Osteocyte (in vitro differentiated cells): ENCODE measurements at regions not wholly inside any gene's neighbourhood (a gene's known extent, or its start where the extent isn't known, plus 50 kb on each side); places are given as distances from the start of the nearest gene placed in this dataset.

Experiments used
- DNase-seq: peaks from one replicate; pipeline ENCODE4 v3.0.0; 2021; ENCODE audit warnings: mixed read lengths; ENCODE audit not compliant: unreplicated experiment; ENCODE audit errors: extremely low spot score
- H3K27ac Mint-ChIP-seq: one replicate; pipeline ENCODE4 v1.8.0; 2021; ENCODE audit warnings: mild to moderate bottlenecking, mixed read lengths; ENCODE audit not compliant: unreplicated experiment
- H3K27me3 Mint-ChIP-seq: one replicate; pipeline ENCODE4 v1.8.0; 2021; ENCODE audit warnings: mixed read lengths; ENCODE audit not compliant: unreplicated experiment
- H3K36me3 Mint-ChIP-seq: one replicate; pipeline ENCODE4 v1.8.0; 2021; ENCODE audit warnings: mixed read lengths; ENCODE audit not compliant: unreplicated experiment
- H3K4me1 Mint-ChIP-seq: one replicate; pipeline ENCODE4 v1.8.0; 2021; ENCODE audit warnings: mixed read lengths; ENCODE audit not compliant: unreplicated experiment
- H3K4me3 Mint-ChIP-seq: one replicate; pipeline ENCODE4 v1.8.0; 2021; ENCODE audit warnings: mild to moderate bottlenecking, moderate library complexity, mixed read lengths; ENCODE audit not compliant: unreplicated experiment
- H3K9me3 Mint-ChIP-seq: one replicate; pipeline ENCODE4 v1.8.0; 2021; ENCODE audit warnings: mixed read lengths; ENCODE audit not compliant: unreplicated experiment
- TF ChIP-seq, protein P1 (sequence below): fragments of 200-600 bp; sonication (generic); IDR thresholded peaks from 2 replicates; pipeline ENCODE4 v1.5.0; 2021; ENCODE audit warnings: antibody characterized with exemption, mild to moderate bottlenecking, moderate library complexity

DNA sequence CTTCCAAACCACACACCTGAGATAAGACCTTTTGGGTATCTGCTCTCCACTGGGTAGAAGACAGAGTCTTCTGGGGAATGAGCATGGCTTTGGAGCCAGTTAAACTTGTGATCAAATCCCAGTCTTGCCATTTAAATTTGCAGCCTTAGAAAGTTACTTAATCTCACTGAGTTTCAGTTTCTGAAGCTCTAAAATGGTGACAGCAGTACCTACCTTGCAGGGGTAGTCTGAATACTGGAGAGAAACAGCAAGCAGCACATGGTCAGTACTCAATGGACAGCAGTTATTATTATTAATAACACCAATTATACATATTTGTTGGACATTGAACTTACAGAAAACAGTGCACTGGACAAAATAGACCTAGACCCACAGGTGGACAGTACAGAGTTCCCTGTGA, 260.9 kb downstream of the MAN2A1 start:
- H3K9me3 Mint-ChIP-seq: no peaks in the 10 kb centered on the region
- H3K27me3 Mint-ChIP-seq: no peaks in the 10 kb centered on the region
- peaks cover 13% of the 10 kb centered on the region for H3K4me1 Mint-ChIP-seq
- no peak for DNase-seq
- TF ChIP-seq, protein P1, sequence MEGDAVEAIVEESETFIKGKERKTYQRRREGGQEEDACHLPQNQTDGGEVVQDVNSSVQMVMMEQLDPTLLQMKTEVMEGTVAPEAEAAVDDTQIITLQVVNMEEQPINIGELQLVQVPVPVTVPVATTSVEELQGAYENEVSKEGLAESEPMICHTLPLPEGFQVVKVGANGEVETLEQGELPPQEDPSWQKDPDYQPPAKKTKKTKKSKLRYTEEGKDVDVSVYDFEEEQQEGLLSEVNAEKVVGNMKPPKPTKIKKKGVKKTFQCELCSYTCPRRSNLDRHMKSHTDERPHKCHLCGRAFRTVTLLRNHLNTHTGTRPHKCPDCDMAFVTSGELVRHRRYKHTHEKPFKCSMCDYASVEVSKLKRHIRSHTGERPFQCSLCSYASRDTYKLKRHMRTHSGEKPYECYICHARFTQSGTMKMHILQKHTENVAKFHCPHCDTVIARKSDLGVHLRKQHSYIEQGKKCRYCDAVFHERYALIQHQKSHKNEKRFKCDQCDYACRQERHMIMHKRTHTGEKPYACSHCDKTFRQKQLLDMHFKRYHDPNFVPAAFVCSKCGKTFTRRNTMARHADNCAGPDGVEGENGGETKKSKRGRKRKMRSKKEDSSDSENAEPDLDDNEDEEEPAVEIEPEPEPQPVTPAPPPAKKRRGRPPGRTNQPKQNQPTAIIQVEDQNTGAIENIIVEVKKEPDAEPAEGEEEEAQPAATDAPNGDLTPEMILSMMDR: no peak
- H3K4me3 Mint-ChIP-seq: no peak overlapping the region
- no peaks in the 10 kb centered on the region for H3K36me3 Mint-ChIP-seq
- H3K27ac Mint-ChIP-seq: no peak overlapping the region

DNA sequence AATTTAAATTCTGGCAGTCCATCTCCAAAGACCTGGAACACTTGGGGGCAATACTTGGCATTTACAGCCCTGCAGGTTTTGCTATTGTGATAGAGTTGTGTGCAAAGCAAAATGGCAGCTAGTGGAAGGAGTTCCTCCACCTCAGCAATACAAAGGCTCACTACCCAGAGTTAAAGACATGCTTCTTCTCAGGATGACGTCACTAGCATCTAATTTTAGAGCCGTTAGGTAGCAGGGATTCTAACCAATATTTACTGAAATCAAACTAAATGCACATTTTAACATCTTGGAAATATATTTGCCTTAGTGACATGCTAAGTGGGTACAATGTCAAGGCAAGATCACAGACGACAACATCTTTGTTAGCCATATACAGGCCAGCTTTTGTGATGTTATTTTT, 261.6 kb downstream of the MAN2A1 start:
- H3K27me3 Mint-ChIP-seq: no peaks in the 10 kb centered on the region
- no peak for DNase-seq
- no peaks in the 10 kb centered on the region for H3K36me3 Mint-ChIP-seq
- no peak overlapping the region for H3K27ac Mint-ChIP-seq
- peaks cover 10% of the 10 kb centered on the region for H3K4me1 Mint-ChIP-seq
- TF ChIP-seq, protein P1: no peak
- H3K9me3 Mint-ChIP-seq: no peaks in the 10 kb centered on the region
- H3K4me3 Mint-ChIP-seq: no peak overlapping the region

DNA sequence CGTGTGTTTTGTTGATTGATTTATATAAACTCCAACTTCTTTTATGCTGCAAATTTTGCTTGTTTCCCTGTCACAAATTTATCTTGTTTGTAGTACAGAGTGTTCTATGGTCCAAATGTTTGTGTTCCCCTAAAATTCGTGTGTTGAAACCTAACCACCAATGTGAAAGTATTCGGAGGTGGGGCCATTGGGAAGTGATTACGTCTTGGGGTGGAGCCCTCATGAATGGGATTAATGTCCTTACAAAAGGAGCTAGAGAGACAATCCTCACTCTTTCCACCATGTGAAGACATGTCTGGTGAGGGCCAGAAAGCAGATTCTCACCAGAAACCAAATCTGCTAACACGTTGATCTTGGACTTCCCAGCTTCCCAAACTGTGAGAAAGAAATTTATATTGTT, 262.0 kb downstream of the MAN2A1 start:
- no peaks in the 10 kb centered on the region for H3K36me3 Mint-ChIP-seq
- H3K27ac Mint-ChIP-seq: no peak overlapping the region
- peaks cover 6% of the 10 kb centered on the region for H3K4me1 Mint-ChIP-seq
- H3K27me3 Mint-ChIP-seq: no peaks in the 10 kb centered on the region
- no peak overlapping the region for H3K4me3 Mint-ChIP-seq
- no peak for DNase-seq
- TF ChIP-seq, protein P1: no peak
- H3K9me3 Mint-ChIP-seq: no peaks in the 10 kb centered on the region

DNA sequence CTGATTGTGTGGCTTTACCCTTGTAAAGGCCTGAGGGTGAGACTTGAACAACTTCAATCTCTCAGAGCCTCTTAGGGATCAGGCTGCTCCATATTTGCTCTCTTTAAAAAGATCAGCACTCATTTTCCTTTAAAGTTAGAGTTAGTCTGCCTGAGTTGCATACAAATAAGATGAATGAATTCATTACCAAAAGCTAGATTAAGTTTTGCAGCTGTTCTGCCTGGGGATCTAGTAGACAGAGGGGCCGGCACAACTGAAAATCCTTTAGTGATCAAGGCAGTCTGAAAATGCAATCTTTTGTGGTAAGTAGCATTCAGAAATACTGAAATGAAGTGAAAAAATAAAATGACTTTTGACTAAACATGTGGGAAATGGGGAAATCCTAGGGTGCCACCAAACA, 264.0 kb downstream of the MAN2A1 start:
- H3K27me3 Mint-ChIP-seq: no peaks in the 10 kb centered on the region
- TF ChIP-seq, protein P1: no peak
- DNase-seq: no peak
- no peak overlapping the region for H3K27ac Mint-ChIP-seq
- no peak overlapping the region for H3K4me3 Mint-ChIP-seq
- no peaks in the 10 kb centered on the region for H3K9me3 Mint-ChIP-seq
- no peaks in the 10 kb centered on the region for H3K36me3 Mint-ChIP-seq
- H3K4me1 Mint-ChIP-seq: peaks cover 2% of the 10 kb centered on the region

DNA sequence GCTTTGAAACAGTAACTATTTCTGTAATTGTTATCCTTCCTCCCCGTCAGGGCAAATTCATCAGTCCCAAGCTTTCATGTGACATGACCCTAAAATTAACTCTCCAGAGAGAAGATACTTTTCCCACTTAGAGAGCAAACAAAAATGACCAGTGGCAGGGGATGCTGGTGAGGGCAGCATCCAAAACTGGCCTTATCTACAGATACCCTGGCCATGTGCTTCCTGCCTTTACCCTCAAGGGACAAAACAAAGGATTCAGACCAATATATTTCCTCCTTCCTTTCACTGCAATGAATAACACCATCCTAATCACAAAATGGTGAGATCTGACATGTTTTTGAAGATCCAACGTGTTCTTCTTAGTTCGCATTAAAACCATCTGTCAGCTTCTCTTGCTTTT, 267.2 kb downstream of the MAN2A1 start:
- TF ChIP-seq, protein P1: no peak
- no peaks in the 10 kb centered on the region for H3K36me3 Mint-ChIP-seq
- DNase-seq: no peak
- peaks cover 2% of the 10 kb centered on the region for H3K4me1 Mint-ChIP-seq
- H3K4me3 Mint-ChIP-seq: no peak overlapping the region
- no peak overlapping the region for H3K27ac Mint-ChIP-seq
- no peaks in the 10 kb centered on the region for H3K9me3 Mint-ChIP-seq
- no peaks in the 10 kb centered on the region for H3K27me3 Mint-ChIP-seq
